OCI-LY1 (cell line): ENCODE measurements at regions not wholly inside any gene's neighbourhood (a gene's known extent, or its start where the extent isn't known, plus 50 kb on each side); places are given as distances from the start of the nearest gene placed in this dataset.

ENCODE experiments used
- H2AFZ ChIP-seq: fragments of 200-600 bp; sonication (generic), shearing (Covaris generic); 2 replicates; pipeline ENCODE4 v1.6.0; 2014; ENCODE audit warnings: antibody characterized with exemption, mild to moderate bottlenecking, low read length
- H3F3A ChIP-seq: fragments of 200-600 bp; sonication (generic), shearing (Covaris generic); 2 replicates; pipeline ENCODE4 v1.6.0; 2014; ENCODE audit warnings: mild to moderate bottlenecking, antibody characterized with exemption, low read length, moderate library complexity; ENCODE audit not compliant: insufficient read depth
- H3K27ac ChIP-seq: fragments of 200-600 bp; sonication (generic); 2 replicates; pipeline ENCODE4 v1.5.1; 2014; ENCODE audit warnings: low read length, mixed run types, mild to moderate bottlenecking, low read depth; ENCODE audit not compliant: poor library complexity, severe bottlenecking
- H3K27me3 ChIP-seq: fragments of 200-600 bp; sonication (generic); 2 replicates; pipeline ENCODE4 v1.6.0; 2014; ENCODE audit warnings: antibody characterized with exemption, mild to moderate bottlenecking, low read length, moderate library complexity; ENCODE audit not compliant: insufficient read depth
- H3K36me3 ChIP-seq: fragments of 200-600 bp; sonication (generic); 2 replicates; pipeline ENCODE4 v1.6.1; 2014; ENCODE audit warnings: mild to moderate bottlenecking, antibody characterized with exemption, low read length, moderate library complexity, mixed read lengths; ENCODE audit not compliant: insufficient read depth
- H3K4me1 ChIP-seq: fragments of 200-600 bp; sonication (generic); 2 replicates; pipeline ENCODE4 v1.5.1; 2014; ENCODE audit warnings: mild to moderate bottlenecking, low read length, moderate library complexity; ENCODE audit not compliant: insufficient read depth, severe bottlenecking
- H3K4me2 ChIP-seq: fragments of 200-600 bp; sonication (generic), shearing (Covaris generic); 2 replicates; pipeline ENCODE4 v1.6.1; 2014; ENCODE audit warnings: low read length
- H3K4me3 ChIP-seq: fragments of 200-600 bp; sonication (generic); 2 replicates; pipeline ENCODE4 v1.5.1; 2014; ENCODE audit warnings: low read length, low read depth, mild to moderate bottlenecking, mixed read lengths; ENCODE audit not compliant: poor library complexity, severe bottlenecking
- H3K79me2 ChIP-seq: fragments of 200-600 bp; shearing (Covaris generic); 2 replicates; pipeline ENCODE4 v1.6.1; 2016; ENCODE audit warnings: mixed run types, low read length, mixed read lengths; ENCODE audit not compliant: insufficient read depth
- H3K9ac ChIP-seq: fragments of 200-600 bp; sonication (generic), shearing (Covaris generic); 2 replicates; pipeline ENCODE4 v1.6.1; 2014; ENCODE audit warnings: mild to moderate bottlenecking, low read length, mixed read lengths
- H3K9me2 ChIP-seq: fragments of 200-600 bp; sonication (generic), shearing (Covaris generic); 2 replicates; pipeline ENCODE4 v1.6.1; 2014; ENCODE audit warnings: low read depth, mild to moderate bottlenecking, low read length, mixed read lengths
- H3K9me3 ChIP-seq: fragments of 200-600 bp; shearing (Covaris generic); 2 replicates; pipeline ENCODE4 v1.6.1; 2014; ENCODE audit warnings: low read length, mixed read lengths
- H4K20me1 ChIP-seq: fragments of 200-600 bp; sonication (generic), shearing (Covaris generic); 2 replicates; pipeline ENCODE4 v1.6.0; 2016; ENCODE audit warnings: mild to moderate bottlenecking, low read length; ENCODE audit not compliant: insufficient read depth
- CTCF ChIP-seq: fragments of 200-600 bp; sonication (generic), shearing (Covaris generic); IDR thresholded peaks from 2 replicates; pipeline ENCODE4 v1.5.1; 2017; ENCODE audit warnings: mild to moderate bottlenecking, antibody characterized with exemption, low read length, moderate library complexity, mixed read lengths
- EZH2 ChIP-seq: fragments of 200-600 bp; sonication (generic), shearing (Covaris generic); IDR thresholded peaks from 2 replicates; pipeline ENCODE4 v1.8.0; 2017; ENCODE audit warnings: borderline replicate concordance, mixed run types, mild to moderate bottlenecking, antibody characterized with exemption, low read length, moderate library complexity, mixed read lengths

DNA sequence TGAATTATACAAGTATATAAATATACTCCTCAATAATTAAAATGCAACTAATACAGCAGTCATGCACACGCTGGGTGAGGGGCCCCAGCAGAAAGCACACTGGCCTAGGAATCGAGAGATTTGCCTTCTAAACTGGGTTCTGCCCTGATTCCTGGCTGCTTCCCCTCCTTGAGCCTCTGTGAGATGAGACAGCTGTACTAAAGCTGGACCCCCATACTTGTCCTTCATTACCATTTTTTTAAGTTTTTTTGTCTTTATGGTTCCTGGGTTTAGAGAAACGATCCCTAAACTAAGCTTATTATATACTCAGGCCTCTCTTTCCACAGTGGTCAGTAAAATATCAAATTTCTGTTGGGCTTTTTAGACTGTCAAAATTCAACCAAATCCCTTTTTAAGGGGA is 195.1 kb upstream of the DYNLRB2 start:
- Histone ChIP-seq H3K4me3 (no peak overlapping the region), H2AFZ (no peak overlapping the region)

DNA sequence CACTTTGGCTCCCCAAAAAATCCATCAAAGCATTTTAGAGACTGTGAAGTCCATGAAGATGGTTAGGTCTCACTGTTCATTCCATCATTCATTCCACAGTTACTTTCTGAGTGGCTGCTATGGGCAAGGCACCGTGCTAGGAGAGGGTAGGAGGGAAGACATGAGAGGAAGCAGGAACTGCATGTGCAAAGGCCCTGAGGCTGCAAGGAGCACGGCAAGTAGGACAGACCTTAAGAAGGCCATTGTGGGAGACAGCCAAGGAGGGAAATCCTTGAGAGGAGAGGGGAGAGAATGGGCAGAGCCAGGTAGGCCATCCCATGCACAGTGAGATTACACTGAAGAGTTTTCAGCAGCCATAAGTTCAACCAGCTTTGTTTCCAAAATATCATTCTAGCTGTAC is 196.2 kb upstream of the DYNLRB2 start:
- H2AFZ ChIP-seq: no peak overlapping the region
- H3K9me2 ChIP-seq: no peaks in the 10 kb centered on the region
- H3K9ac ChIP-seq: no peak overlapping the region
- H3K4me3 ChIP-seq: no peak overlapping the region
- no peaks in the 10 kb centered on the region for H3K36me3 ChIP-seq
- H3K9me3 ChIP-seq: no peaks in the 10 kb centered on the region
- no peaks in the 10 kb centered on the region for H4K20me1 ChIP-seq
- no peaks in the 10 kb centered on the region for H3K79me2 ChIP-seq
- H3F3A ChIP-seq: no peaks in the 10 kb centered on the region
- H3K4me1 ChIP-seq: no peaks in the 10 kb centered on the region
- H3K27ac ChIP-seq: no peak overlapping the region
- no peak for TF ChIP-seq CTCF
- TF ChIP-seq EZH2: no peak
- H3K4me2 ChIP-seq: no peak overlapping the region
- H3K27me3 ChIP-seq: no peaks in the 10 kb centered on the region

More for the DNA sequence above, 195.1 kb upstream of the DYNLRB2 start:
- no peaks in the 10 kb centered on the region for H3K9me2 ChIP-seq
- H3K4me1 ChIP-seq: no peaks in the 10 kb centered on the region
- H3K27me3 ChIP-seq: no peaks in the 10 kb centered on the region
- no peak overlapping the region for H3K27ac ChIP-seq
- no peak overlapping the region for H3K9ac ChIP-seq
- no peaks in the 10 kb centered on the region for H4K20me1 ChIP-seq
- H3K36me3 ChIP-seq: no peaks in the 10 kb centered on the region
- no peaks in the 10 kb centered on the region for H3F3A ChIP-seq
- H3K9me3 ChIP-seq: no peaks in the 10 kb centered on the region
- H3K79me2 ChIP-seq: no peaks in the 10 kb centered on the region
- H3K4me2 ChIP-seq: no peak overlapping the region
- TF ChIP-seq CTCF (no peak), EZH2 (no peak)

DNA sequence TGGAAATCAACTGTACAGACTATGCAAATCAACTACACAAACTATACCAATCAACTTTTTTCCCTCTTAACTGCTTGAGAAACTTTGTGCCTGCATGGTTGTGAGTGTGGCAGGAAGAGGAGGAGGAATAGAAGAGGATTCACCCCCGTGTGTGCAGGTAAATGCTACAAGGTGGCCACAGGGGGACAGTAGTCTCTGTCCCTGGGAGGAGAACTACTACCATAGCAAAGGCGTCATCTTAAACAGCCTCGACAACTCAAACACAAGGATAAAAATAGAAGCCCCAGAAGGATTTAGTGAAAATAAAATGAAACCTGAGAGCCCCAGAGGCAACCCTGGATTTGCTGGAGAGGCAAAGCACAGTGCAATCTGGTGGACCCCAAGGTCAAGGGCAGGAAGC is 199.5 kb upstream of the DYNLRB2 start:
- H3K27me3 ChIP-seq: no peaks in the 10 kb centered on the region
- no peaks in the 10 kb centered on the region for H3K9me3 ChIP-seq
- H3K79me2 ChIP-seq: no peaks in the 10 kb centered on the region
- H3K9me2 ChIP-seq: no peaks in the 10 kb centered on the region
- no peaks in the 10 kb centered on the region for H3K4me1 ChIP-seq
- no peaks in the 10 kb centered on the region for H3F3A ChIP-seq
- no peak overlapping the region for H3K27ac ChIP-seq
- H4K20me1 ChIP-seq: no peaks in the 10 kb centered on the region
- H3K9ac ChIP-seq: no peak overlapping the region
- TF ChIP-seq CTCF: no peak
- no peak for TF ChIP-seq EZH2
- H3K4me2 ChIP-seq: no peak overlapping the region
- H2AFZ ChIP-seq: no peak overlapping the region
- H3K4me3 ChIP-seq: no peak overlapping the region
- H3K36me3 ChIP-seq: no peaks in the 10 kb centered on the region
